ENCODE measurements at regions not wholly inside any gene's neighbourhood (a gene's known extent, or its start where the extent isn't known, plus 50 kb on each side); places are given as distances from the start of the nearest gene placed in this dataset.

- no peaks in the 10 kb centered on the region for H4K20me1 ChIP-seq (replicated peaks in 1 of 2; ENCODE audit: control insufficient read depth in 1 of 2, insufficient read depth in 2 of 2, low read length in 2 of 2)
- no peak overlapping the region for H3K27ac ChIP-seq (ENCODE audit: low read depth, low read length)
- DNase-seq (ENCODE audit: low read depth in 1 of 2, low spot score in 2 of 2) (no peak), FAIRE-seq (no peak)
- no peaks in the 10 kb centered on the region for H3K4me1 ChIP-seq (replicated peaks in 1 of 4; ENCODE audit: control insufficient read depth in 3 of 4, insufficient read depth in 4 of 4, low read length in 3 of 4)
- H3K9ac ChIP-seq (replicated peaks in 1 of 4; ENCODE audit: extremely low read depth in 1 of 4, low read depth in 3 of 4, low read length in 3 of 4), result no peak overlapping the region
- ChIA-PET POLR2A (ENCODE audit: partially characterized antibody) (no interaction called here), CTCF (ENCODE audit: partially characterized antibody) (no interaction called here)
- H3K9me3 ChIP-seq (ENCODE audit: insufficient read depth in 2 of 2, low read depth in 1 of 2, low read length in 1 of 2), result no peaks in the 10 kb centered on the region
- no peak overlapping the region for H2BK120ac ChIP-seq (replicated peaks; ENCODE audit: low read depth, low read length)
- no peak overlapping the region for H3K23ac ChIP-seq (ENCODE audit: insufficient read length)
- H4K5ac ChIP-seq (ENCODE audit: insufficient read length, low read depth, low read length), result no peak overlapping the region
- no peaks in the 10 kb centered on the region for H3K36me3 ChIP-seq (ENCODE audit: control insufficient read depth in 2 of 4, insufficient read depth in 4 of 4, low read length in 3 of 4)
- H3K4me3 ChIP-seq (ENCODE audit: extremely low read depth in 1 of 4, insufficient read depth in 2 of 4, low read depth in 3 of 4, low read length in 4 of 4), result no peak overlapping the region
- H2AFZ ChIP-seq (ENCODE audit: low read length), result no peak overlapping the region
- no peaks in the 10 kb centered on the region for H3K23me2 ChIP-seq (ENCODE audit: low read depth, low read length)
- no peak overlapping the region for H4K8ac ChIP-seq (ENCODE audit: extremely low read depth, insufficient read depth, low read length)
- H4K91ac ChIP-seq (replicated peaks; ENCODE audit: insufficient read length, low read length), result no peak overlapping the region
- H3K27me3 ChIP-seq (replicated peaks in 1 of 4; ENCODE audit: control insufficient read depth in 3 of 4, extremely low read depth in 1 of 4, insufficient read depth in 3 of 4, low read length in 3 of 4), result no peaks in the 10 kb centered on the region
- WGBS, 2 experiments (ENCODE audit: extremely low coverage in 1 of 2, insufficient coverage in 1 of 2, insufficient read length in 1 of 2, insufficient replicate concordance in 2 of 2, low coverage in 1 of 2, low lambda C conversion rate in 2 of 2, missing lambda C conversion rate in 1 of 2), result 100% methylated on average over 2 of the region's 2 CpGs; no CpG with 5 or more reads in 1 of the 2 experiments
- H2BK12ac ChIP-seq (ENCODE audit: low read depth, low read length), result no peak overlapping the region
- no peaks in the 10 kb centered on the region for H3K79me1 ChIP-seq (ENCODE audit: low read depth, low read length)
- no peak overlapping the region for H3K4me2 ChIP-seq (ENCODE audit: insufficient read depth in 1 of 2, low read depth in 2 of 2, low read length in 2 of 2)
- H3K56ac ChIP-seq (replicated peaks; ENCODE audit: insufficient read length, low read depth, low read length), result no peak overlapping the region
- H2BK20ac ChIP-seq (ENCODE audit: low read length), result no peak overlapping the region
- H2BK15ac ChIP-seq (ENCODE audit: low read length), result no peak overlapping the region
- no peak overlapping the region for H2BK5ac ChIP-seq (ENCODE audit: low read depth, low read length)
- H3K18ac ChIP-seq (ENCODE audit: extremely low read depth, low read length), result no peak overlapping the region
- H3K4ac ChIP-seq (replicated peaks; ENCODE audit: insufficient read length, low read depth, low read length), result no peak overlapping the region
- no peaks in the 10 kb centered on the region for H3K79me2 ChIP-seq (ENCODE audit: control insufficient read depth in 1 of 2, insufficient read depth in 2 of 2, low read length in 2 of 2)
- no peak overlapping the region for H2AK5ac ChIP-seq (ENCODE audit: low read depth, low read length)
- H3K14ac ChIP-seq (ENCODE audit: insufficient read length), result no peak overlapping the region
- TF ChIP-seq RNF2 (IDR thresholded peaks at IDR 0.05; ENCODE audit: borderline replicate concordance, low read depth, low read length, missing control alignments, poor library complexity, severe bottlenecking), result no peak
- TF ChIP-seq KDM5A (IDR thresholded peaks at IDR 0.05; ENCODE audit: low read length), result no peak
- no peak for TF ChIP-seq JUND (IDR thresholded peaks at IDR 0.05; ENCODE audit: low read length)
- TF ChIP-seq MAX (IDR thresholded peaks at IDR 0.05), result no peak
- no peak for TF ChIP-seq HDAC6 (IDR thresholded peaks at IDR 0.05; ENCODE audit: low read depth, low read length)
- TF ChIP-seq TCF12 (IDR thresholded peaks at IDR 0.05; ENCODE audit: low read depth, low read length), result no peak
- no peak for TF ChIP-seq ATF2 (IDR thresholded peaks at IDR 0.05; ENCODE audit: low read length)
- no peak for TF ChIP-seq CBX8 (IDR thresholded peaks at IDR 0.05; ENCODE audit: borderline replicate concordance, low read depth, low read length)
- no peak for TF ChIP-seq YY1 (IDR thresholded peaks at IDR 0.05; ENCODE audit: low read depth, low read length)
- TF ChIP-seq EGR1 (IDR thresholded peaks at IDR 0.05; ENCODE audit: borderline replicate concordance, low read depth, low read length), result no peak
- TF ChIP-seq BCL11A (IDR thresholded peaks at IDR 0.05; ENCODE audit: low read depth in 2 of 2, low read length in 2 of 2), result no peak
- no peak for TF ChIP-seq NANOG (IDR thresholded peaks at IDR 0.05; ENCODE audit: insufficient read depth, low read depth, low read length, poor library complexity, severe bottlenecking)
- no peak for TF ChIP-seq RFX5 (IDR thresholded peaks at IDR 0.05; ENCODE audit: borderline replicate concordance, low read depth, low read length)
- no peak for TF ChIP-seq CHD2 (IDR thresholded peaks at IDR 0.05; ENCODE audit: low read length)
Observed at GRCh38 chrX:11050013-11050412, 61.1 kb upstream of the HCCS start.
